ENCODE measurements at regions not wholly inside any gene's neighbourhood (a gene's known extent, or its start where the extent isn't known, plus 50 kb on each side); places are given as distances from the start of the nearest gene placed in this dataset.

DNA sequence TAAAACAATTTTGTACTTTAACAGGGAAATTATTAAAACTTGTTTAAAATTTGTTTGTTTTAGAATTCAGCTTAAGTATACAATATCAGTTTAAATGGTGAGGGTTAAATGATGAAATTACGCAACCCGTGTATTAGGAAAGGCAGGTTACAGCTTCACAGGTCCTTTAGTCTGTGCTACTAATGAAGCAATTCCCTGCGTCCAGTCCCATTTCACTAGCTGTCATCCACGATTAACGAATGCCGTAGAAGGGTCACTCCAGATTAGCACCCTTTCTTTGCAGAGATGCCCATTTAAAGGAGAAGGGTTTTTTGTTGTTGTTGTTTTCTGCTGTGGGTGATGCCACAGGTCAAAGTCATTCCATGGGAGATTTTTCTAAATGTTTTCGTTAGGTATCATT is 457.6 kb upstream of the SLC10A2 start:
- intact Hi-C loops (cut with DNase I) = no loop called here
- 85% methylated on average over 7 of the region's 7 CpGs for WGBS
- Histone ChIP-seq H3K4me3 (no peak overlapping the region), H3K9me3 (no peaks in the 10 kb centered on the region), H3K27ac (replicated peaks in 1 of 4) (no peak overlapping the region), H3K27me3 (no peaks in the 10 kb centered on the region), H3K36me3 (no peaks in the 10 kb centered on the region), H3K4me1 (no peaks in the 10 kb centered on the region)
- TF ChIP-seq POLR2AphosphoS5 (IDR thresholded peaks at IDR 0.05) (no peak), EP300 (IDR thresholded peaks at IDR 0.05) (no peak)
- no peak for DNase-seq (ENCODE audit: extremely low spot score)

DNA sequence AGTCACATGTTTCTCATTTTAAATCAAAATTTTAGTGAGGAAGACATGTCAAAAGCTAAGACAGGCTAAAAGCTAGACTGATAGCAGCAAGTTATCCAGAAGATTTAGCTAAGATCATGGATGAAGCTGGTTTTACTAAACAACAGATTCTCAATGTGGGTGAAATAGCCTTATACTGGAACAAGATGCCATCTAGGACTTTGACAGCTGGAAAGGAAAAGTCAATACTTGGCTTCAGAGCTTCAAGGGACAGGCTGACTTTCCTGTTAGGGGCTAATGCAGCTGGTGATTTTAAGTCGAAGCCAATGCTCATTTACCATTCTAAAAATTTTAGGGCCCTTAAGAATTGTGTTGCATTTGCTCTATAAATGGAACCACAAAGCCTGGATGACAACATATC is 455.3 kb upstream of the SLC10A2 start:
- 80% methylated on average over 1 of the region's 1 CpG for WGBS
- TF ChIP-seq POLR2A (IDR thresholded peaks at IDR 0.05; ENCODE audit: low read depth) (no peak), EP300 (IDR thresholded peaks at IDR 0.05) (no peak), POLR2AphosphoS5 (IDR thresholded peaks at IDR 0.05) (no peak)
- TF ChIP-seq, protein P1, sequence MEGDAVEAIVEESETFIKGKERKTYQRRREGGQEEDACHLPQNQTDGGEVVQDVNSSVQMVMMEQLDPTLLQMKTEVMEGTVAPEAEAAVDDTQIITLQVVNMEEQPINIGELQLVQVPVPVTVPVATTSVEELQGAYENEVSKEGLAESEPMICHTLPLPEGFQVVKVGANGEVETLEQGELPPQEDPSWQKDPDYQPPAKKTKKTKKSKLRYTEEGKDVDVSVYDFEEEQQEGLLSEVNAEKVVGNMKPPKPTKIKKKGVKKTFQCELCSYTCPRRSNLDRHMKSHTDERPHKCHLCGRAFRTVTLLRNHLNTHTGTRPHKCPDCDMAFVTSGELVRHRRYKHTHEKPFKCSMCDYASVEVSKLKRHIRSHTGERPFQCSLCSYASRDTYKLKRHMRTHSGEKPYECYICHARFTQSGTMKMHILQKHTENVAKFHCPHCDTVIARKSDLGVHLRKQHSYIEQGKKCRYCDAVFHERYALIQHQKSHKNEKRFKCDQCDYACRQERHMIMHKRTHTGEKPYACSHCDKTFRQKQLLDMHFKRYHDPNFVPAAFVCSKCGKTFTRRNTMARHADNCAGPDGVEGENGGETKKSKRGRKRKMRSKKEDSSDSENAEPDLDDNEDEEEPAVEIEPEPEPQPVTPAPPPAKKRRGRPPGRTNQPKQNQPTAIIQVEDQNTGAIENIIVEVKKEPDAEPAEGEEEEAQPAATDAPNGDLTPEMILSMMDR (IDR thresholded peaks at IDR 0.05) = no peak
- intact Hi-C loops (cut with DNase I) = no loop called here
- Histone ChIP-seq H3K4me1 (no peaks in the 10 kb centered on the region), H3K9me3 (no peaks in the 10 kb centered on the region), H3K4me3 (no peak overlapping the region), H3K27me3 (no peaks in the 10 kb centered on the region), H3K36me3 (no peaks in the 10 kb centered on the region), H3K27ac (replicated peaks in 1 of 4) (no peak overlapping the region)
- no peak for DNase-seq (ENCODE audit: extremely low spot score)

DNA sequence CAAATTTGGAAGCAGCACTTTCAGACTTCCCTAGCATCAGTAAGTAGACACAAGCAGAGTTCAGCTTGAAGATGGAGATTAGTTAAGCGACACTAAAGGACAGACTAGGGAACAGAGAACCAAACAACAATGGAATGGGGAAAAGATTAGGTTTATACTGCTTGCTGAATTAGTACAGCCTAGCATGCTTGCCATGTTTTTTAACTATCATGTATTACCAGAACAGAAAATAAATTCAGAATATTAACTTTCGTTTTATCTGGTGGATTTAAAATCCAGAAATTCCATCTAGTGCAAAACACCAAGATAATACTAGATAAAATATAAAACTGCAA is 451.5 kb upstream of the SLC10A2 start:
- 68% methylated on average over 2 of the region's 2 CpGs for WGBS
- no peaks in the 10 kb centered on the region for H3K27me3 ChIP-seq
- H3K9me3 ChIP-seq = no peaks in the 10 kb centered on the region
- H3K4me3 ChIP-seq = no peak overlapping the region
- no peaks in the 10 kb centered on the region for H3K36me3 ChIP-seq
- DNase-seq (ENCODE audit: extremely low spot score) = no peak
- intact Hi-C loops (cut with DNase I) = no loop called here
- no peaks in the 10 kb centered on the region for H3K4me1 ChIP-seq
- TF ChIP-seq, protein P1 (IDR thresholded peaks at IDR 0.05) = no peak
- TF ChIP-seq POLR2AphosphoS5 (IDR thresholded peaks at IDR 0.05) = no peak
- TF ChIP-seq POLR2A (IDR thresholded peaks at IDR 0.05; ENCODE audit: low read depth) = no peak
- TF ChIP-seq EP300 (IDR thresholded peaks at IDR 0.05) = no peak
- H3K27ac ChIP-seq (replicated peaks in 1 of 4) = no peak overlapping the region

DNA sequence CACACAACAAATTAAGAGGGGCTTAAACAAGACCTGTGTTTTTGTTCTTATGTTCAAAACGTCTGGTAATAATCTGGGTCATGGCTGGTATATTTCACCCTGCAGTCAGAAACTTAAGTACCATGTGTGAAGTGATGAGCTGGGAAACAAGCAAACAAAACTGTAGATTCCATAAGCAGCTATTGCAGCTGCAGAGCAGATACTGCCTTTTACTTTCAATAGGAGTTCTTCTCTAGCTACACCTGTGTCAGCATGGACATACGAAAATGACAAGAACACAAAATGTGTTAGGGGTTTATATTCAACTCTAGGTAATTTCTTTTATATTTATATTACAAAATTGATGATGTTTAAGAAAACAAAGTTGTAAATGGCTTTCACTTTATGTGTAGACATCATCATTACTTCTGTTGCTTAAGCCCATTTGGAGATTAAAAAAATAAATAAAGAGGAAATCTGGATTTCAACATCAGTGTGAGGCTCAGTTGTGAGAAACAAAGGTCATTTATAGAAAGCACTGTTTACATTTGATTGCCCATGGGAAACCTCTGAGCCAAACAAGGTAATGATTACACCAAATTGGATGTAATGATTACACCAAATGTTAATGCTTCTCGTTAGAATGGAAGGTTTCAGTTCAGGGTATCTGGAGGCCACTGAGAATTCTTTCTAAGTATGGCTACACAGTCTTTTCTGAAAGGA is 451.0 kb upstream of the SLC10A2 start:
- H3K4me3 ChIP-seq = no peak overlapping the region
- no peak for TF ChIP-seq POLR2A (IDR thresholded peaks at IDR 0.05; ENCODE audit: low read depth)
- TF ChIP-seq EP300 (IDR thresholded peaks at IDR 0.05) = no peak
- TF ChIP-seq, protein P1 (IDR thresholded peaks at IDR 0.05) = no peak
- no peak for TF ChIP-seq POLR2AphosphoS5 (IDR thresholded peaks at IDR 0.05)
- no peaks in the 10 kb centered on the region for H3K36me3 ChIP-seq
- 65% methylated on average over 3 of the region's 3 CpGs for WGBS
- intact Hi-C loops (cut with DNase I) = no loop called here
- H3K27me3 ChIP-seq = no peaks in the 10 kb centered on the region
- no peak for DNase-seq (ENCODE audit: extremely low spot score)
- no peak overlapping the region for H3K27ac ChIP-seq (replicated peaks in 1 of 4)
- H3K4me1 ChIP-seq = no peaks in the 10 kb centered on the region
- H3K9me3 ChIP-seq = no peaks in the 10 kb centered on the region

DNA sequence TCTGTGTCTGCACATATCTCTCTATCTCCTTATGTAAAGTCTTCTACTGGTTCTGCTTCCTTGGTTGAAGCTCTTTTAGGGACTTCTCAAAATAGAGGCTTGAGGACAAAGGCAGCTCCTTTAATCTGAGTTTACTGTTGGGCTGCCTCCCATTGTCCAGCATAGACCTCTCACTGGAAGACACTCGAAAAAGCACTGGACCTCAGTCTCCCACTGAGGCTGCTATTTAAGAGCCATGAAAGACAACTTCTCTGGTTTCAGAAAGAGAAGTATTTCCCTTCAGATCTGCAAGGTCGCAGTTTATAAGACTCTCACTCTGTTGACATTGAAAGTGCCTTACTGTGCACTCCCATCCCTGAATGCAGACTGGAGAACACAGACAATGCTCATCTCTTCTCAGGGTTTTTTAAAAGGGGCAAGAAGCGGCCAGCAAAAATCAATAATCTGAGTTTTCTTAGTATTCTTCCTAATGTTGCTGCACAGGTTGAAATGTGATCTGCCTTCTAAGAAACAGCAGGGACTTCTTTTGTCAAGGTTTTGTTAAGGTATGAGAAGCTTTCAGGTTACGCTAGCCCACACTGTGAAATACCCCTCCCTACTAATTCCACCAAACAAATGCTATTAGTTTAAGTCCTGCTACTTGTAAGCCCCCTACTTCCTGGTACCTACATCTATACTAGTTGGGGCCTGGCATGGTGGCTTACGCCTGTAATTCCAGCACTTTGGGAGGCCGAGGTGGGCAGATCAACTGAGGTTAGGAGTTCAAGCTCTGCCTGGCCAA is 450.0 kb upstream of the SLC10A2 start:
- Histone ChIP-seq H3K4me1 (no peaks in the 10 kb centered on the region), H3K9me3 (no peaks in the 10 kb centered on the region), H3K36me3 (no peaks in the 10 kb centered on the region), H3K27me3 (no peaks in the 10 kb centered on the region), H3K27ac (replicated peaks in 1 of 4) (no peak overlapping the region), H3K4me3 (no peak overlapping the region)
- DNase-seq (ENCODE audit: extremely low spot score) = no peak
- intact Hi-C loops (cut with DNase I) = no loop called here
- TF ChIP-seq, protein P1 (IDR thresholded peaks at IDR 0.05) = no peak
- TF ChIP-seq POLR2A (IDR thresholded peaks at IDR 0.05; ENCODE audit: low read depth) = no peak
- no peak for TF ChIP-seq EP300 (IDR thresholded peaks at IDR 0.05)
- no peak for TF ChIP-seq POLR2AphosphoS5 (IDR thresholded peaks at IDR 0.05)
- 88% methylated on average over 6 of the region's 6 CpGs for WGBS

Measured in esophagus muscularis mucosa (tissue), 4 donors.